ENCODE measurements at regions not wholly inside any gene's neighbourhood (a gene's known extent, or its start where the extent isn't known, plus 50 kb on each side); places are given as distances from the start of the nearest gene placed in this dataset.

DNA sequence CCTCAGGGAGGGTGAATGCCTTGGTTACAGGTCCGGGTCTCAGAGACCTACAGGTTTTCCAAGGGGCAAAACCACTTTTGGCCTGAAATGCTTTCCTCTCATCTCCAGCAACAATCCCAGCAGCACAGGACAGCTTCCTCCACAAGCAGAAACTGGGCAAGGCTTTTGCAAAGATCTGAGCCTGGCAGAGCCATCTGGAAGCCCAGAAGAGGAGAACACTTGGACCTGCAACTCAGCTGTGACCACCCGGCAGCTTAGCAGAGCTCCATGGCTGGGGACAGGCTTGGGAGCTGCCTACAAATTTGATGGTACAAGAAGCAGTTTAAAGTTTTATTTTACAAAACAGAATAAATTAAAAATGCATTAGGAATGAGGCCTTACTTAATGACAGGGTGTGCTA is 90.0 kb upstream of the KCND3 start:
- Histone ChIP-seq H3K9me1 (ENCODE audit: control insufficient read depth, extremely low read depth, insufficient read depth, low read length) (no peaks in the 10 kb centered on the region), H2AFZ (ENCODE audit: control insufficient read depth, low read length) (no peak overlapping the region), H3K4me3 (ENCODE audit: control insufficient read depth in 2 of 3, extremely low read depth in 1 of 3, insufficient read depth in 2 of 3, low read depth in 1 of 3, low read length in 3 of 3) (no peak overlapping the region), H4K20me1 (ENCODE audit: control insufficient read depth, extremely low read depth, insufficient read depth, low read length) (no peaks in the 10 kb centered on the region), H3K9me3 (ENCODE audit: control insufficient read depth, low read depth, low read length) (no peaks in the 10 kb centered on the region), H3K27me3 (ENCODE audit: control insufficient read depth, extremely low read depth, insufficient read depth, low read length) (no peaks in the 10 kb centered on the region), H3K79me2 (ENCODE audit: control insufficient read depth, insufficient read depth, low read length) (no peaks in the 10 kb centered on the region), H3K9ac (ENCODE audit: control insufficient read depth, extremely low read depth, insufficient read depth, low read length) (no peak overlapping the region), H3K4me1 (ENCODE audit: control insufficient read depth, extremely low read depth, insufficient read depth, low read length) (no peaks in the 10 kb centered on the region), H3K36me3 (ENCODE audit: control insufficient read depth in 2 of 2, extremely low read depth in 1 of 2, insufficient read depth in 2 of 2, low read length in 2 of 2) (no peaks in the 10 kb centered on the region), H3K27ac (ENCODE audit: control insufficient read depth, insufficient read depth, low read length) (no peak overlapping the region), H3K4me2 (ENCODE audit: control insufficient read depth, extremely low read depth, insufficient read depth, low read depth, low read length) (no peak overlapping the region)
- dilution Hi-C loops (cut with MboI; ENCODE audit: extremely low pct_ligation_motif_present, low sequenced_read_pairs): no loop called here
- no peak for TF ChIP-seq EZH2 (IDR thresholded peaks at IDR 0.05; ENCODE audit: low read length)
- TF ChIP-seq, protein P1, sequence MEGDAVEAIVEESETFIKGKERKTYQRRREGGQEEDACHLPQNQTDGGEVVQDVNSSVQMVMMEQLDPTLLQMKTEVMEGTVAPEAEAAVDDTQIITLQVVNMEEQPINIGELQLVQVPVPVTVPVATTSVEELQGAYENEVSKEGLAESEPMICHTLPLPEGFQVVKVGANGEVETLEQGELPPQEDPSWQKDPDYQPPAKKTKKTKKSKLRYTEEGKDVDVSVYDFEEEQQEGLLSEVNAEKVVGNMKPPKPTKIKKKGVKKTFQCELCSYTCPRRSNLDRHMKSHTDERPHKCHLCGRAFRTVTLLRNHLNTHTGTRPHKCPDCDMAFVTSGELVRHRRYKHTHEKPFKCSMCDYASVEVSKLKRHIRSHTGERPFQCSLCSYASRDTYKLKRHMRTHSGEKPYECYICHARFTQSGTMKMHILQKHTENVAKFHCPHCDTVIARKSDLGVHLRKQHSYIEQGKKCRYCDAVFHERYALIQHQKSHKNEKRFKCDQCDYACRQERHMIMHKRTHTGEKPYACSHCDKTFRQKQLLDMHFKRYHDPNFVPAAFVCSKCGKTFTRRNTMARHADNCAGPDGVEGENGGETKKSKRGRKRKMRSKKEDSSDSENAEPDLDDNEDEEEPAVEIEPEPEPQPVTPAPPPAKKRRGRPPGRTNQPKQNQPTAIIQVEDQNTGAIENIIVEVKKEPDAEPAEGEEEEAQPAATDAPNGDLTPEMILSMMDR (optimal IDR thresholded peaks at IDR 0.05 in 1 of 3, IDR thresholded peaks at IDR 0.05 in 1 of 3, conservative IDR thresholded peaks at IDR 0.05 in 1 of 3; ENCODE audit: extremely low read depth in 1 of 3, insufficient read depth in 2 of 3, low read length in 3 of 3): no peak
- DNase-seq (ENCODE audit: low read depth, low spot score) (no peak), FAIRE-seq (no peak)

DNA sequence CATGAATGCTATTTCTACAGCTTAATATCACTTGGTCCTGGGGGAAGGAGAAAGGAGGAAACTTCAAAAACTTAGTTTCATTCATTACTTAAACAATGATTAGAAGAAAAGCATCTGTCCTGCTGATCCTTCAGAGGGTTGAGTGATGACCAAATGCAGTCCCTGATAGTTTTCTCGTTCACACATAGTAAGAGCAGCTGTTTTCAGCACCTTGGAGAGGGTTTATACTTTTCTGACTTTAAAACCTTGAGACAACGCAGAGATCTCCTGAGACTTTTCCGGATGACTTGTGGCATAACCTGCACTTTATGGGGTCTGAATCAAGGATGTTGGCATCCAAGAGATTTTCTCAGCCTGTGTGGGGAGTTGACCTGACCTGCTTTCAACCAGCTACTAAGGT is 94.0 kb upstream of the KCND3 start:
- no peaks in the 10 kb centered on the region for H3K36me3 ChIP-seq (ENCODE audit: control insufficient read depth in 2 of 2, extremely low read depth in 1 of 2, insufficient read depth in 2 of 2, low read length in 2 of 2)
- H3K4me1 ChIP-seq (ENCODE audit: control insufficient read depth, extremely low read depth, insufficient read depth, low read length): no peaks in the 10 kb centered on the region
- H3K27ac ChIP-seq (ENCODE audit: control insufficient read depth, insufficient read depth, low read length): no peak overlapping the region
- no peak overlapping the region for H2AFZ ChIP-seq (ENCODE audit: control insufficient read depth, low read length)
- no peaks in the 10 kb centered on the region for H3K27me3 ChIP-seq (ENCODE audit: control insufficient read depth, extremely low read depth, insufficient read depth, low read length)
- no peaks in the 10 kb centered on the region for H3K79me2 ChIP-seq (ENCODE audit: control insufficient read depth, insufficient read depth, low read length)
- H3K9ac ChIP-seq (ENCODE audit: control insufficient read depth, extremely low read depth, insufficient read depth, low read length): no peak overlapping the region
- no peak overlapping the region for H3K4me2 ChIP-seq (ENCODE audit: control insufficient read depth, extremely low read depth, insufficient read depth, low read depth, low read length)
- DNase-seq (ENCODE audit: low read depth, low spot score): no peak
- peak; percentile 17 for FAIRE-seq
- no peaks in the 10 kb centered on the region for H4K20me1 ChIP-seq (ENCODE audit: control insufficient read depth, extremely low read depth, insufficient read depth, low read length)
- H3K4me3 ChIP-seq (ENCODE audit: control insufficient read depth in 2 of 3, extremely low read depth in 1 of 3, insufficient read depth in 2 of 3, low read depth in 1 of 3, low read length in 3 of 3): no peak overlapping the region
- no peaks in the 10 kb centered on the region for H3K9me1 ChIP-seq (ENCODE audit: control insufficient read depth, extremely low read depth, insufficient read depth, low read length)
- no peaks in the 10 kb centered on the region for H3K9me3 ChIP-seq (ENCODE audit: control insufficient read depth, low read depth, low read length)
- dilution Hi-C loops (cut with MboI; ENCODE audit: extremely low pct_ligation_motif_present, low sequenced_read_pairs): no loop called here
- no peak for TF ChIP-seq EZH2 (IDR thresholded peaks at IDR 0.05; ENCODE audit: low read length)
- TF ChIP-seq, protein P1 (optimal IDR thresholded peaks at IDR 0.05 in 1 of 3, IDR thresholded peaks at IDR 0.05 in 1 of 3, conservative IDR thresholded peaks at IDR 0.05 in 1 of 3; ENCODE audit: extremely low read depth in 1 of 3, insufficient read depth in 2 of 3, low read length in 3 of 3): no peak
